ENCODE measurements at regions not wholly inside any gene's neighbourhood (a gene's known extent, or its start where the extent isn't known, plus 50 kb on each side); places are given as distances from the start of the nearest gene placed in this dataset.

DNA sequence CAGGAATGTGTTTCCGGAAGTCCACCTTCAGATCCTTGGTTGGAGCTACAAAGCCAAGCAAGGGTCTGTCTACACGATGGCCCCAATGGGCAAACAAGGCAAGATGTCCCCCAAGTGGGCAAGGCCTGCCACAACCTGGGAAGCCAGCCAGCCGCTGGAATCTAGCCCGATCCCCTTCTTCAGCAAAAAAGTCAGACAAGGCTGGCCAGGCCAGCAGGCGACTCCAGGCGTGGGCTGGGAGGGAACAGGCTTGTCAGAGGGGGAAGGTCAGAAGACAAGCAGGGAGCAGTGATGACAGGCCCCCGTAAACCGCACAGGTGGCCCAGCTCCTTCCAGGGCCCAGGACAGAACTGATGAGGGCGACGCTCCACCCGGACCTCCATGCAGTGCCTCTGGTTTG lies 69.7 kb upstream of the WASF3 start:
- TF ChIP-seq, protein P1, sequence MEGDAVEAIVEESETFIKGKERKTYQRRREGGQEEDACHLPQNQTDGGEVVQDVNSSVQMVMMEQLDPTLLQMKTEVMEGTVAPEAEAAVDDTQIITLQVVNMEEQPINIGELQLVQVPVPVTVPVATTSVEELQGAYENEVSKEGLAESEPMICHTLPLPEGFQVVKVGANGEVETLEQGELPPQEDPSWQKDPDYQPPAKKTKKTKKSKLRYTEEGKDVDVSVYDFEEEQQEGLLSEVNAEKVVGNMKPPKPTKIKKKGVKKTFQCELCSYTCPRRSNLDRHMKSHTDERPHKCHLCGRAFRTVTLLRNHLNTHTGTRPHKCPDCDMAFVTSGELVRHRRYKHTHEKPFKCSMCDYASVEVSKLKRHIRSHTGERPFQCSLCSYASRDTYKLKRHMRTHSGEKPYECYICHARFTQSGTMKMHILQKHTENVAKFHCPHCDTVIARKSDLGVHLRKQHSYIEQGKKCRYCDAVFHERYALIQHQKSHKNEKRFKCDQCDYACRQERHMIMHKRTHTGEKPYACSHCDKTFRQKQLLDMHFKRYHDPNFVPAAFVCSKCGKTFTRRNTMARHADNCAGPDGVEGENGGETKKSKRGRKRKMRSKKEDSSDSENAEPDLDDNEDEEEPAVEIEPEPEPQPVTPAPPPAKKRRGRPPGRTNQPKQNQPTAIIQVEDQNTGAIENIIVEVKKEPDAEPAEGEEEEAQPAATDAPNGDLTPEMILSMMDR (IDR thresholded peaks at IDR 0.05; ENCODE audit: insufficient read depth, low read length, poor library complexity, severe bottlenecking): no peak
- no peak for TF ChIP-seq EZH2phosphoT487 (conservative IDR thresholded peaks at IDR 0.05; ENCODE audit: low read length)
